ENCODE measurements at regions not wholly inside any gene's neighbourhood (a gene's known extent, or its start where the extent isn't known, plus 50 kb on each side); places are given as distances from the start of the nearest gene placed in this dataset.
"Not testable (repeated sequence)": the region's sequence is repeated elsewhere in the genome, so short reads cannot be mapped to it uniquely, and the experiment has no call there.

DNA sequence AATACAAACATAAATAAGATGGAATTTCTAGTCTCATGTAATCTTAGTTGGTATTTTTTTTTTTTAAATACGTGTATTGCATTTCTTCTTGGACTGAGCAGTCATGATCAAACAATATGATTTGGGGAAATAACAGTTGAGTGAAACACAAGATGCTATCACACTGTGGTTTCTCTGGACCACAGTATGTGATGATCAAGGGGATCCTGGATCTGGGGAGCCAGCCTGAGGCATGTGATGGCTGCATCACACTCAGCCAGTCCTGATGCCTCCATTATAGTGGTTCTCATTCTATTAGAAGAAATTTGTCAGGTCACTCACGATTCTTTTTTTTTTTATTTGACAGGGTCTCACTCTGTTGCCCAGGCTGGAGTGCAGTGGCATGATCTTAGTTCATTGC, 495.9 kb upstream of the POT1 start:
- intact Hi-C loops (cut with DNase I, micrococcal nuclease), result no loop called here
- TF ChIP-seq, protein P1, sequence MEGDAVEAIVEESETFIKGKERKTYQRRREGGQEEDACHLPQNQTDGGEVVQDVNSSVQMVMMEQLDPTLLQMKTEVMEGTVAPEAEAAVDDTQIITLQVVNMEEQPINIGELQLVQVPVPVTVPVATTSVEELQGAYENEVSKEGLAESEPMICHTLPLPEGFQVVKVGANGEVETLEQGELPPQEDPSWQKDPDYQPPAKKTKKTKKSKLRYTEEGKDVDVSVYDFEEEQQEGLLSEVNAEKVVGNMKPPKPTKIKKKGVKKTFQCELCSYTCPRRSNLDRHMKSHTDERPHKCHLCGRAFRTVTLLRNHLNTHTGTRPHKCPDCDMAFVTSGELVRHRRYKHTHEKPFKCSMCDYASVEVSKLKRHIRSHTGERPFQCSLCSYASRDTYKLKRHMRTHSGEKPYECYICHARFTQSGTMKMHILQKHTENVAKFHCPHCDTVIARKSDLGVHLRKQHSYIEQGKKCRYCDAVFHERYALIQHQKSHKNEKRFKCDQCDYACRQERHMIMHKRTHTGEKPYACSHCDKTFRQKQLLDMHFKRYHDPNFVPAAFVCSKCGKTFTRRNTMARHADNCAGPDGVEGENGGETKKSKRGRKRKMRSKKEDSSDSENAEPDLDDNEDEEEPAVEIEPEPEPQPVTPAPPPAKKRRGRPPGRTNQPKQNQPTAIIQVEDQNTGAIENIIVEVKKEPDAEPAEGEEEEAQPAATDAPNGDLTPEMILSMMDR (IDR thresholded peaks at IDR 0.05), result no peak
- Histone ChIP-seq H3K4me1 (ENCODE audit: low read depth) (no peaks in the 10 kb centered on the region), H3K36me3 (ENCODE audit: low read depth) (no peaks in the 10 kb centered on the region), H3K9me3 (peaks cover 13% of the 10 kb centered on the region), H3K4me3 (no peak overlapping the region)
- no peak for DNase-seq
- ATAC-seq, result no peak

DNA sequence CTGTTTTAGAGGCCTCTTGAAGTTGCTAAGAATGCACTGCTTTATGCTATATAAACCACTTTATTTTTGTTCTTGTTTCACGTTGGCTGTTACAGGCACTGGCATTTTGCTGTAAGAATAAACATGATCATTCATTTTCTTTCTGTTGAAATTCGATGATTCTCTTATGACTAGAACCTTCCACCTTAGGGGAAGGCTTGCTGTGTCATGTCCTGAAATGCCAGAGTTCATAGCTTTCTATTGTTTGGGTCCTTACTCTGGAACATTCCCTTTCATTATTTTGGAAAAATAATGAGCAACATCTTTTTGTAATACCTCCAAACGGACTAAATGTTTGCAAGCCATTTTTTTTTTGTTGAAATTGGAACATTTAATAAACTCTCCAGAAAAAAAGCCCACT, 495.1 kb upstream of the POT1 start:
- ATAC-seq, result no peak
- intact Hi-C loops (cut with DNase I, micrococcal nuclease), result no loop called here
- no peak overlapping the region for H3K4me3 ChIP-seq
- no peak for DNase-seq
- H3K9me3 ChIP-seq, result peaks cover 7% of the 10 kb centered on the region
- no peaks in the 10 kb centered on the region for H3K4me1 ChIP-seq (ENCODE audit: low read depth)
- TF ChIP-seq, protein P1 (IDR thresholded peaks at IDR 0.05), result no peak
- H3K36me3 ChIP-seq (ENCODE audit: low read depth), result no peaks in the 10 kb centered on the region

DNA sequence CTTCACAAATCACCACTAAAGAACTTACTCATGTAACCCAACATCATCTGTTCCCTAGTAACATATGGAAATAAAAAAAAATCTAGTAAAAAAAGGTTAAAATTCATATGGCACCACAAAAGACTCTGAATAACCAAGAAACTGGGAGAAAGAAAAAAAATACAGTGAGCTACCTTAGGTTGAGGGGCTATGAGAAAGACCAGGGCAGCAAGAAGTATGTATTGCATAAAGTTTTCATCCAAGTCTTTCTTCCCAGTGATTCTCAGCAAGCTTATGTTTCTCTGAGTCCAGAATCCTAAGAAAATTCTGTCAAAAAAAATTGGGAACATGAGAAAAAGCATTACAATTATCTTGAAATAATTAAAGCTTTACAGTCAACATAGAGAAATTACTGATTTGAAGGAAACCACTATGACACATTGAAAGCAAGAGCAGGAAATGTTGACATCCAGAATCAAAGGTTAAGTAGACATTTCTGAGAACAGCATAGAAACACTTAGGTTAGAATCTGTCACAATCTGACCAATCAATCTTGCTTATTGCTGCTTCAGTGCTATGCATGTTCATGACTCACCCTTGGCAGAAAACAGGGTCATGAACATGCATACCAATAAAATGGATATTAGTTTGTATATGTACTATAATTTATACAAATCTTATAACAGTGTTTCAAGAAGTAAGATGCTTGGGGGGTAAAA, 494.0 kb upstream of the POT1 start:
- ATAC-seq (no peak), DNase-seq (no peak)
- intact Hi-C loops (cut with DNase I, micrococcal nuclease), result no loop called here
- Histone ChIP-seq H3K4me1 (ENCODE audit: low read depth) (no peaks in the 10 kb centered on the region), H3K9me3 (peaks cover 12% of the 10 kb centered on the region), H3K4me3 (no peak overlapping the region), H3K36me3 (ENCODE audit: low read depth) (no peaks in the 10 kb centered on the region)
- TF ChIP-seq, protein P1 (IDR thresholded peaks at IDR 0.05), result no peak

DNA sequence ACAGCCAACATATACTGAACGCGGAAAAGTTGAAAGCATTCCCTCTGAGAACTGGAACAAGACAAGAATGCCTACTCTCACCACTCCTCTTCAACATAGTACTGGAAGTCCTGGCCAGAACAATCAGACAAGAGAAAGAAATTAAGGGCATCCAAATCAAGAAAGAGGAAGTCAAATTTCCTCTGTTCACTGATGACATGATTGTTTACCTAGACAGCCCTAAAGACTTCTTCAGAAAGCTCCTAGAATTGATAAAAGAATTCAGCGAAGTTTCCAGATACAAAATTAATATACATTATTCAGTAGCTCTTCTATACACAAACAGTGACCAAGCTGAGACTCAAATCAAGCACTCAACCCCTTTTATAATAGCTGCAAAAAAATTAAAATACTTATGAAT, 491.8 kb upstream of the POT1 start:
- DNase-seq; H3K4me1 ChIP-seq (ENCODE audit: low read depth); H3K36me3 ChIP-seq (ENCODE audit: low read depth); intact Hi-C loops (cut with DNase I, micrococcal nuclease); ATAC-seq; H3K4me3 ChIP-seq: not testable (repeated sequence)
- H3K9me3 ChIP-seq, result peaks cover 24% of the 10 kb centered on the region

DNA sequence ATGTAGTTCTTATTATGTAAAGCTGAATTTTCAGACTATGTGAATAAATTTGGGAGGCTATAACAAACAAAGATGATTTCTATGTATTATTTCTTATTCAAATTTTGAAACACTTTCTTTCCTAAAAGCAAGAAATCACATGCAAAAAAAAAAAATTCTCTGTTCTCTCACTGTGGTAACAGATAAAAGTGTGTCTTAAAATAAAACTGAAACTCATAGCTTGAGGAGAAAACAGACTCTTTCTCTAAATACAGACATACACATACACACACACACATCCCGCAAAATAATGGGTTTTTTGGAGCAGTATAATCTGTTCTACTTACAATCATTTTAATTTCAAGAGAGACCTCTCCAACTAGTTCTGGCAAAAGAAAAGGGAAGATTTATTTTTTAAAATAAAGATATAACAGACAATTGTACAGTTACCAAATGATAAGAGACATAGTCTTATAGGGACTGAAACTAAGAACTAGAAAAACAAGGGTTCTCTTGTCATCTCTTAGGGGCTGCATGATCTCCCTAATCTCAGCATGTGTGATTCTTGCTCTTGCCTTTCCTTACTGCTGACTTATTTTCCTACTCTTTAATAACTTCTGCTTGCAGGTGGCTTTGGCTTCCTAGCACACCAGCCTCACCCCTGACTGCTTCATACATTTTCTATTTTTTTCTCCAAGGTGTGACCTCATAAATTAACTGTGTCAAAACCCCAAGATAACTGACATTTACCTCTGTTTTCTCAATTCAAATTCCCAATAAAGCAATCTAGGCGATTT, 483.5 kb upstream of the POT1 start:
- Histone ChIP-seq H3K9me3 (peaks cover 20% of the 10 kb centered on the region), H3K4me1 (ENCODE audit: low read depth) (no peaks in the 10 kb centered on the region), H3K36me3 (ENCODE audit: low read depth) (no peaks in the 10 kb centered on the region), H3K4me3 (no peak overlapping the region)
- intact Hi-C loops (cut with DNase I, micrococcal nuclease), result no loop called here
- TF ChIP-seq, protein P1 (IDR thresholded peaks at IDR 0.05), result no peak
- ATAC-seq (no peak), DNase-seq (no peak)

DNA sequence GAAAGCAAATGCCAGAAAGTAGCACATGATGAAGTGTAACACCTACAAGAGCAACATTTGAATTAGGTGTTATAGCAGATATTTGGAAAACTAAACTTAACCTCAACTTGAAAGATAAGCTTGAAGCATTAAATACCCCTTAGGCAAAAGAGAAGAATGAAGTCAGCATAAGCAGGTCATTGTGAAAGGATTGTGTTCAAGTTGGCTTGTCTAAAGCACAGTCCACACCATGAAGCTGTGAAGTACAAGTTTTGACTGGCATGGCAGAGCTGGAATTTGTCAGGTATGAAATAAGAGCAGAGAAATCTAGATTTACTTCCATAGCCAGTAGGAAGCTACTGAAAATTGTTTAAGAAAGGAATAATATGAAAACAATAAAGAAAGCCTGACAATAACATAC, 480.3 kb upstream of the POT1 start:
- Histone ChIP-seq H3K4me1 (ENCODE audit: low read depth) (no peaks in the 10 kb centered on the region), H3K36me3 (ENCODE audit: low read depth) (no peaks in the 10 kb centered on the region), H3K4me3 (no peak overlapping the region), H3K9me3 (peaks cover 9% of the 10 kb centered on the region)
- TF ChIP-seq, protein P1 (IDR thresholded peaks at IDR 0.05), result no peak
- ATAC-seq (no peak), DNase-seq (no peak)
- intact Hi-C loops (cut with DNase I, micrococcal nuclease), result no loop called here

Measured in mucosa of descending colon (tissue), 3 donors.